COLO829 (cell line): ENCODE measurements at regions not wholly inside any gene's neighbourhood (a gene's known extent, or its start where the extent isn't known, plus 50 kb on each side); places are given as distances from the start of the nearest gene placed in this dataset.

Experiments used
- DNase-seq: peaks from one replicate; pipeline ENCODE4 v3.0.0; 2012; ENCODE audit warnings: low spot score

DNA sequence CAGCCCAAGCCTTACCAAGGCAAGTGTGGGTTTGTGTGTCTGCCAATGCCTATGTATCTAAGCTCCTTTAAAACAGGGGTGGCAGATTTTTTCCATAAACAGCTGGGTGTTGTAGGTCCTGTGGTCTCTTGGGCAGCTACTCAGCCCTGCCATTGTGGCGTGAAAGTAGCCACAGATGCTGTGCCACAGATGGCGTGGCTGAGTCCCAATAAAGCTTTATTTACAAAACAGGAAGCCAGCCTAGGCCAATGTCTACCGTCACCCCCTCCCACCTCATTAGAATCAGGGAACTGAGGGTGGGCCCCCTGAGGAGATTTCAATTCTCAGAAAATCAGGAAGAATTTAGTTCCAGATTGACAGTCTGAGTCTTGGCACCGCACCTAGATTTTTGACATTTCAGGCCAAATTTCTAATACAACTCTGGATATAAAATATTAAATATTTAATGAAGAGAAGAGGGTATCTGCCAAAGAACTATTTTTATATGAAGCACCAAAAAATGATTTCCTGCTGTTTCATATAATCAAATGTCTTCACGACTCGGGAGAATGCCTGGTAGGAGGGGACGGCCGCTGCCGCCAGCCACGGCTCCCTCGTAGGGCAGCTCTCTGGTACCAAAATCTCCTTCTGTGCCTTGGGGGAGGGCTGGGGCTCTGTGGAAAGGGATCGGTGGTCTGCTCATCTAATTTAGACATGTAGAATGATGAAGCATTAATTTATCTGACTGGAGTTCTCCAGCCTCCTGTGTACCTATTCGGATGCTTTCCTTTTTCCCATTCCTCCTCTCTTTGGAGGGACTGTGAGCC, 420.9 kb downstream of the IRX2 start:
- DNase-seq, result no peak

GRCh38 chr5:2329741-2330140, 421.7 kb downstream of the IRX2 start:
- no peak for DNase-seq

- no peak for DNase-seq
Observed at GRCh38 chr5:2326601-2327000, 424.9 kb downstream of the IRX2 start.

GRCh38 chr5:2324788-2325187, 426.7 kb downstream of the IRX2 start:
- no peak for DNase-seq

GRCh38 chr5:2320611-2321010, 430.9 kb downstream of the IRX2 start:
- no peak for DNase-seq

GRCh38 chr5:2317540-2317939, 433.9 kb downstream of the IRX2 start:
- no peak for DNase-seq

DNA sequence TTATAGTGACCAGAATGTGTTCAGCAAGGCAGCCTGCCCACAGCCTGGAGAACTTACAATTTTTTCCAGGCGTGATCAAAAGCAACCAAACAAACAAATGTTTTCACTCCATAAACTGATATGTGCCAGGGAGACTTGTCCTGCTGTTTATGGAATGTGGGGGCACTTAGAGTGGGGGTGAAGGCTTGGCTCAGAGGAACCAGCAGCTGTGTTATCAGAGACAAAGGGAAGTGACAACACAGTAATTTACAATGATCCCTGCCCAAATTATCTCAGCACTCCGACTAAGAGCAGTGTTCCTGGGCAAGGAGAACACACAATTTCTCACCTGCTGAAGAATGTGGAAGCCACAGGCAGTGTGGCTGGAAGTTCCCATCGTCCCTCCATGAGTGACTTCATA, 429.1 kb upstream of the IRX4 start:
- no peak for DNase-seq

- no peak for DNase-seq
Observed at GRCh38 chr5:2310946-2311345, 428.2 kb upstream of the IRX4 start.

- DNase-seq, result no peak
Observed at GRCh38 chr5:2307631-2308030, 424.9 kb upstream of the IRX4 start.

- no peak for DNase-seq
Observed at GRCh38 chr5:2306711-2307110, 424.0 kb upstream of the IRX4 start.

GRCh38 chr5:2303431-2304100, 420.8 kb upstream of the IRX4 start:
- no peak for DNase-seq

GRCh38 chr5:2302169-2302568, 419.4 kb upstream of the IRX4 start:
- DNase-seq, result no peak

DNA sequence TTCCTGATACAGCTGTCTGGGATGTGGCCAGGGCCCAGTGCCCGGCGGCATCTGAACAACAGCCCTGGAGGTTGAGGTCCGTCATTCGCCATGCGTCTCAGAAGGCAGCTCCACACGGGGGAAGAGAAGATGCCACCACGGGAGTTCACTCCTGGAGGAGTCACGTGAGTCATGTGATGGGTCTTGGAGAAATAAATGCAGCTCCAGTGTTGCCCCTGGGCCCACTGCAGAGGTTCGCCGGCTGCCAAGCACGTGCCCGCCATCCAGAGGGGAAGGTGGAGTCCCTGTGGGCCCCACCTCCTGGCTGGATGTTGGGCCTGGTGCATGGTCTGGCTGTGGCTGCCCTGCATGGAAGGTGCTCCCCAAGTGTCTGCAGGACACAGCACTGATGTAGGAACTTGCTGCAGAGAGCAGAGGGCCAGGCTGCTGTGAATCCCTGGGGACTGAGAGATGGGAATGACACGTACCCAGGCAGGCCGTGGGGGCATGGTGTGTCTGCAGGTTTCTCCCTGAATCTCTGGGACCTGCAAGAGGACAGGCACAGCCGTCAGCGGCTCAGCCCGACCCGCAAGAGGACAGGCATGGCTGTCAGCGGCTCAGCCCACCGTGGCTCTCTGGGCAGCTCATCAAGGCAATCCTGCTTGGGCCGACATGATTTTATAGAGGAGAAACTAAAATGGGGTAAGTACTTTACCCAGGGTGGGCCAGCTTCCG, 418.3 kb upstream of the IRX4 start:
- DNase-seq, result no peak

GRCh38 chr5:2300421-2300820, 417.7 kb upstream of the IRX4 start:
- DNase-seq, result no peak

DNA sequence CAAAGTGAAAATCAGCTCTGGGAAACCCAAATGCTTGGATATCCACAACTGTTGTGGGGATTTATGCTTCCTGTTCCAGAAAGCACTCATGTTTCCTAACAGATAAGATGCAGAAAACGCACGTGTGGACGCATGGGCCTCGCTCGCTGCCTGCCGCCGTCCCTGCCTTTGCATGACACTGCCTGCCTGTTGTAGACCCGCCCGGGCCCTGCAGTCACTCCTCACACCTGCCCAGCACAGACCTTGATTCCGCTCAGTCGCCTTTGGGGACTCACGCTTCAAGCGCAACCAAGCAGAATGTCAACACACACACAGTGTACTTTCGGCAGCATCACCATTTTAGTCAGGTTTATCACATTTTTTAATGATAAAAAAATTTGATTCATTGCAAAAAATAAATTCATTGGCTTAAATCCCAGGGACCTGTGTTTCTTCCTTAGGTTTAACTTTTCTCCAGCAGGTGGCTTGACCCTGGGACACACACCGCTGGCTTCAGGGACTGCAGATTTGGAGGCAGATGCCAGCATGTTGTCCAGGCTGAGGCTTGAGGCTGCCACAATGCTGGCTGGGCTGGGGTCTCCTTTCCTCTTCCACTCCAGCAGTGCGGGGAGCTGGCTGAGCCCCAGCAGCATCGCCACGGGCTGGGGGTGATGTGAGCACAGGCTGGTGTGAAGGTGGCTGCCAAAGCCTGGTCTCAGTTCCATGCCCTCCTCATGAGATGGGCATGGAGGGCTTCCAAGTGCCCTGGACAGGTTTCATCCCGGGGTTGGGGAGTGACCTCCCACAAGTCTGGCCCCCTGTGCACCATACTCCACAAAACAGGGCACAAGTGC, 416.9 kb upstream of the IRX4 start:
- no peak for DNase-seq

DNA sequence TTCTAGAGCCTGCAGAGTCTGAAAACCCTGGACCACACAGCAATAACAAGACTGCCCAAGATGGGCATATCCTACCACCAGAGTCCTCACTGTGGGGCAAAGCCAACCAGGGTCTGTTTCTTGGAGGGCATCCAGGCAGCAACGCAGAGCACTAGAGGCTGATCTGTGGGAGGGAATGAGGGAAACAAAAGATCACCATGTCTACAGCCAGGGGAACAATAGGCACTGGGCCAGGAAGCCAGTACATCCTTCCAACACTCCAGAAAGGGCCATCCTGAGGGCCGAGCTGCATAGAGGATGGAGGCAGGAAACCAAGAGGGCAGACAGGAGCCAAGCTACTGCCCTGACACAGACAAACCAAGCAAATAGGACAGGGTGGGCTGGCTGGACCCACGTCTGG, 416.1 kb upstream of the IRX4 start:
- no peak for DNase-seq

- no peak for DNase-seq
Observed at GRCh38 chr5:2297991-2298390, 415.3 kb upstream of the IRX4 start.

- DNase-seq, result no peak
Observed at GRCh38 chr5:2295476-2295875, 412.8 kb upstream of the IRX4 start.

DNA sequence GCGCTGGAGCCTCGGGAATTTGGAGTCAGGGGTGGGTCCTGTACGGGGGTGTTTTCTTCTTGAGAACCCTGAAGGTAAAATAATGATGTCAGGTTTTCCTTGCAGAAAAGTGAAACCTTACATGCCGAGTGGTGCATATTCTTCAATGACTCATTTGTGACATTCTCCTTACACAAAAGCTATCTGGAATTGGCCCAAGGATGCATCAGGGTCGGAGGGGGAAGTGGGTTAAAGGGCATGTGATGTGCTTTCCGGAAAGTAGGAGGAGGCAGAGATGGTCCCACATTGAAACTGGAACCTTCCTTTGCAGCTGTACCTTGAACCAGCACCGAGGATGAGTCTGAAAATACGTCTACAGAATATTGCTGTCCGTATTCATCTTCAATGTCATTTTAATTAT, 411.2 kb upstream of the IRX4 start:
- peak; percentile 6 for DNase-seq

GRCh38 chr5:2291146-2291840, 408.6 kb upstream of the IRX4 start:
- DNase-seq, result no peak

- DNase-seq, result no peak
Observed at GRCh38 chr5:2289380-2289779, 406.7 kb upstream of the IRX4 start.

DNA sequence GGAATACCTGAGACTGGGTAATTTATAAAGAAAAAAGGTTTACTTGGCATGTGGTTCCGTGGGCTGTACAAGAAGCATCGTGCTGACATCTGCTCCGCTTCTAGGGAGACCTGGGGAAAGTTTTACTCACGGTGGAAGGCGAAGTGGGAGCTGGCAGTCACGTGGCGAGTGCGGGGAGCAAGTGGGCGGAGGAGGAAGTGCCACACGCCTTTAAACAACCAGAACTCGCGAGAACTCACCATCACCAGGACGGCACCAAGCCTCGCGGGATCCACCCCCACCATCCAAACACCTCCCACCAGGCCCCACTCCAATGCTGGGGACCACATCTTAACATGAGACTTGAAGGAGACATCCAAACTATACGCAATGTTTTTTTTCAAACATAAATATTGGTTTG, 406.2 kb upstream of the IRX4 start:
- DNase-seq, result no peak
